Fibroblast of peridontal ligament (primary cell): ENCODE measurements at regions not wholly inside any gene's neighbourhood (a gene's known extent, or its start where the extent isn't known, plus 50 kb on each side); places are given as distances from the start of the nearest gene placed in this dataset.

Source experiments
- DNase-seq: peaks from one replicate; pipeline ENCODE4 v3.0.0-alpha.2; 2010; ENCODE audit errors: extremely low read depth

- DNase-seq = peak; percentile 5
Observed at GRCh38 chr11:101401245-101401644, 182.6 kb downstream of the TRPC6 start.

- no peak for DNase-seq
Observed at GRCh38 chr11:101397979-101398378, 185.8 kb downstream of the TRPC6 start.

- peak; percentile 33 for DNase-seq
Observed at GRCh38 chr11:101390539-101390938, 193.3 kb downstream of the TRPC6 start.

GRCh38 chr11:101369835-101370234, 214.0 kb downstream of the TRPC6 start:
- no peak for DNase-seq

GRCh38 chr11:101363706-101364275, 220.0 kb downstream of the TRPC6 start:
- no peak for DNase-seq

- DNase-seq = no peak
Observed at GRCh38 chr11:101362643-101363042, 221.2 kb downstream of the TRPC6 start.

- no peak for DNase-seq
Observed at GRCh38 chr11:101357771-101358170, 226.0 kb downstream of the TRPC6 start.

GRCh38 chr11:101354801-101355200, 225.2 kb upstream of the PGR start:
- no peak for DNase-seq

- DNase-seq = no peak
Observed at GRCh38 chr11:101348786-101349185, 219.2 kb upstream of the PGR start.

GRCh38 chr11:101346591-101346990, 217.0 kb upstream of the PGR start:
- DNase-seq = peak; percentile 10

GRCh38 chr11:101345891-101346290, 216.3 kb upstream of the PGR start:
- DNase-seq = no peak

- no peak for DNase-seq
Observed at GRCh38 chr11:101342307-101342706, 212.7 kb upstream of the PGR start.

- no peak for DNase-seq
Observed at GRCh38 chr11:101341578-101341977, 212.0 kb upstream of the PGR start.

- no peak for DNase-seq
Observed at GRCh38 chr11:101336858-101337257, 207.2 kb upstream of the PGR start.

GRCh38 chr11:101336155-101336554, 206.5 kb upstream of the PGR start:
- no peak for DNase-seq

GRCh38 chr11:101334581-101334980, 205.0 kb upstream of the PGR start:
- DNase-seq = no peak

- no peak for DNase-seq
Observed at GRCh38 chr11:101331411-101331810, 201.8 kb upstream of the PGR start.

GRCh38 chr11:101327908-101328307, 198.3 kb upstream of the PGR start:
- no peak for DNase-seq

- DNase-seq = no peak
Observed at GRCh38 chr11:101326141-101326540, 196.5 kb upstream of the PGR start.

GRCh38 chr11:101323997-101324396, 194.4 kb upstream of the PGR start:
- DNase-seq = no peak

GRCh38 chr11:101321222-101321621, 191.6 kb upstream of the PGR start:
- DNase-seq = no peak

- DNase-seq = no peak
Observed at GRCh38 chr11:101306721-101307120, 177.1 kb upstream of the PGR start.

- no peak for DNase-seq
Observed at GRCh38 chr11:101305496-101305895, 175.9 kb upstream of the PGR start.

GRCh38 chr11:101299210-101299609, 169.6 kb upstream of the PGR start:
- no peak for DNase-seq
